CD4-positive, alpha-beta T cell treated with Interleukin-6 at 100 ng/mL for 8 hours (primary cell): ENCODE measurements at regions not wholly inside any gene's neighbourhood (a gene's known extent, or its start where the extent isn't known, plus 50 kb on each side); places are given as distances from the start of the nearest gene placed in this dataset.
"Not testable (repeated sequence)": the region's sequence is repeated elsewhere in the genome, so short reads cannot be mapped to it uniquely, and the experiment has no call there.

Source experiments
- DNase-seq: peaks from one replicate; pipeline ENCODE4 v3.0.0-alpha.2; 2020; ENCODE audit warnings: mixed read lengths, low spot score

- no peak for DNase-seq
Observed at GRCh38 chr3:26375843-26376530, 246.6 kb upstream of the LRRC3B start.

GRCh38 chr3:26381411-26381810 lies 241.2 kb upstream of the LRRC3B start:
- DNase-seq: no peak

DNA sequence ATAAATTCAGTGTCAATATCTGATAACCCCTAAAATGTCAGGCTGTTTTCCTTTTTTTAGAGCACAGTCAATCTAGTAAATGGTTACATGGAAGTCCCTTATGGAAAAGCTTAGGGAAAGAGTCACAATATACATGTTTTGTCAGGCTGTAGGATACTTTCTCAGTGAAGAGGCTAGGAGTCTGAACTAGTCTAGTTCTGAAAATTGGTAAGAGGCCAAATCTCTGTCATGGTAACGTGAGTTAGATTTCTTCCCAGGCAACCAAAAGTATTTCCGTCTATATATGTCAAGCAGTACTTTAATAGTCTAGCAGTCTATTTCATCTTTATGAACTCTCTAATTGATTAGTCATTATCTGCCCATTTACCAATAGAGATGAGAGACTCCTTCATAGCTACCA lies 215.9 kb upstream of the LRRC3B start:
- DNase-seq: no peak

DNA sequence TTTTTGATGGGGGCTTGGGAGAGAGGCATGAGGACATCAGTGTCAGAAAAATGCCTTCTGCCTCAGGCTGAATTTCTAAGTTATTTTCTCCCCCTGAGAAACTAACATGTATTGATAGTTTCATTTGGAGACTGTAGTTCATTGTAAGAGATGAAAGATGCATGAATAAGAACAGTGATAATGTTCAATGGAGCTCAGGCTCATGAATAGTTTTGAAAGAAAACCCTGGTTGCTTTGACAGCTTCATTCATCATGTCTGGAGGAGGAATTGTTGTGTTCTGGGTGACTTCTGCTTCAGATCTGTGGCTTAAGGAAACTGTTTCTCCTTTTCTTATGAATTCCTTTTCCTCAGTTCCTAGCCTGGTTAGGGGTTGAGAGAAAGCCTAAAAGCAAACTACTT lies 204.0 kb upstream of the LRRC3B start:
- no peak for DNase-seq

DNA sequence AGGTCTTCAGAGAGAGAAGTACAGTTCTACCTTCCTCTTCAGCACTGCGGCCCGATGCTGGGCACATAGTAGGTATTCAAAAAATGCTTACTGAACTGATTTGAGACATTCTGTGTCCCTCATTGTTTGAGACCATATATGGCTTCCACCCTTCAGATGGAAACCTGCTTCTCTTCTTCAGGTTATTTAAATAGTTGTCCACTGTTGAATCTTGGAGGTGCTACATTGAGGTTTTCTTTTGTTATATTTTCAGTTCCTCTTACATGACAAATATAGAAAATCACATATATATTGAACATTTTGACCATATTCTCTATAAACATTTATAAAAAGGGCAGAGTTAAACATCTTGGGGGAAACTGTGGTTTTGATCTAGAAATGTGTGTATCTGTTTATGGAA lies 200.2 kb upstream of the LRRC3B start:
- no peak for DNase-seq

DNA sequence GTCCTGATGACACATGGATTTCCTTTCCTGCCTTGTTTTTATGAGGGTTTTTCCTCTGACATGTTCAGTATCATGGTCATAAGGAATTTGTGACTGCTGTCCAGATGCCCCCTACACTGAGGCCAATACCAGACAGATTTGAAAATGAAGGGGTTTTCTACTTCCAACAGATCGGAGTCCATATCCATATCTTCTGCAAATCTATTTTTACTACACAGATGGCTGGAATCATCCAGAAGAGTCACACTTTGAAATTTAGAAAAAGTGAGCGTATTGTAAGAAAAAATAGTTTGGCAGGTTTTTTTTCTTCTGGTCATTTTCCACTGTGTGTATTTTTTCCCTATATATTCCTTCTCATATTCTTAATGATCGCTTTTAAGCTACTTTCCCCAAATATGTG lies 197.5 kb upstream of the LRRC3B start:
- DNase-seq: no peak

- no peak for DNase-seq
Observed at GRCh38 chr3:26428992-26429391, 193.6 kb upstream of the LRRC3B start.

GRCh38 chr3:26437678-26438077 lies 184.9 kb upstream of the LRRC3B start:
- DNase-seq: no peak

DNA sequence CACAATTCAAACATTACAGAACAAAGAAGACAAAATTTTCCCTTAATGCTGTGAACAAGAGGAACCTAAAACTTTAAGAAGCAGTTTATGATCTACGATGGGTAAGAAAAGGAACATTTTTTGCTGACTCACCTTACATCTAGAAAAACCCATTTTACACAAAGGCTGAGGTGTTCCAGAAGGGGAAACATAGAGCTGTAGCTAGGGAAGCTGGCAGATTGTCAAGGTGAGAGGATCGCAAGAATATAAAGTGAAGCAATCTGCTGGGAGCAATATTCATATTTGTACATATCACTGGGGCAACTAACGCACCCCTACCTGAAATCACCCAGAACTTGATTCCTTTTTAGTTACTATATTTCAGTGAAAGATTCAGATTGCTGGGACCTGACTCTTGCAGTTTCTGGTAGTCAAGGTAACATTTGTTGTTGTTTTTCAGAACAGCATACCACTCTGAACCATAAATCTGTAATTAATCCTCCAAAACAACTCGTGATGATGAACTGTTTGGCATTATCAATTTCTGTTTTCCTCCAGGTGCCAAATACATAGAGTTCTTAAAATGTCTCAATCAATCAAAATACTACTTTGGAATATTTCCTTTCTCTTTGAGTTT lies 184.1 kb upstream of the LRRC3B start:
- no peak for DNase-seq

DNA sequence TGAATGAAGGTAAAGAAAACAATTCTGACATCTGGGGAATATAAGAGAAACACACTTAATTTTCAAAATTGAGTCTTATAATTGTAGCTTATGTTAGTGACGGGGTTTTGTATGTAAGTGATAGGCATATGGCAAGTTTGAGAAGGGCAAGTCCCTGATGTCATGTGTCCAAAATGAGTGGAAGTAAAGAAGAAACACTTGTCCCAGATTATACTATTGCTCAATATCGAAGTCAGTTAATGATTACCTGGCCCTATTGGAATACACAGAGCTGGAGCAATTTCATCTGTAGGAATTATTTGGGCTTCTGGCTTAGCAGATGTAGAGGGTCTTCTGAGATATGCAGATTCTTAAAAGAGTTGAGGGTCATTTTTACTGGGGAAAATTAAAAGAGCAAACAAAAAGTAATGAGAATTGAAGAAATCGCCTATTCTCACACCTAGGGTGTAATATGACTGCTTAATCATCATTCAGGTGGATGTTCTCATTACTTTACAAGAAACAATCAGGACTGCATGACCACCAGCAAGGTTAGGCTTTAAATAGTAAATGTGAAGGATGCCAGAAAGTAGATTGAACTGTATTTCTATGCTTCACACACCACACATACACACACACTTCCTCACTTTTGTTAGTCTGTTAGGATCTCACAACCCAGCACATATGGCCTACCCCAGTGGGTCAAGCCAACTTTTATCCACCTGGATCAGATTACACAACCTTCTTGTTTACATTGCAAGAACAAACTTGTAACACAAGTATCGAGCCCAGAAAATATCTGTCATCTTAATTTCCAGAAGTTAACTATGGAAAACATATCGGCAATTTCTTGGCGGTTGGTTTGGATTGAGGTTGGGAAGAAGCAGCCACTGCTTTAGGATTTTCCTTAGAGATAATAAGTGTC lies 183.3 kb upstream of the LRRC3B start:
- no peak for DNase-seq

GRCh38 chr3:26449996-26450395 lies 172.6 kb upstream of the LRRC3B start:
- DNase-seq: no peak

DNA sequence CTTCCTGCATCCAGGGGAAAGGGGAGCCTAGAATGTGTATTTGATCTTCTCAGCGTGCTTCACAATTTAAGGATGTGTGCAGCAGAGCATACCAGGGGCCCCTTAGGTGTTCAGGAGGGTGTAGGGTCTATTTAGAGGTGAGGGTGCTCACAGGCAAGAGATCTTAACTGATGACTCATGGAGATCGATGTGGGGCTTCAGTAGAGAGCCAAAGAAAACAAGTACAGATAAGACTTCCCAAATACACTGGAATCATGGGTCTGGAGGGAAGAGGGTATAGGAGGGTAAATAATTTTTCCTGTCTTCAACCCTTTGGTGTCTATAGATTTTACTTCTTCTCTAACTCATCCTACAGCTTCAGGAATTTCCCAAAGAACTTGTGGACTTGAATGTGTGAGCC lies 170.2 kb upstream of the LRRC3B start:
- no peak for DNase-seq

- DNase-seq: no peak
Observed at GRCh38 chr3:26460985-26461384, 161.6 kb upstream of the LRRC3B start.

DNA sequence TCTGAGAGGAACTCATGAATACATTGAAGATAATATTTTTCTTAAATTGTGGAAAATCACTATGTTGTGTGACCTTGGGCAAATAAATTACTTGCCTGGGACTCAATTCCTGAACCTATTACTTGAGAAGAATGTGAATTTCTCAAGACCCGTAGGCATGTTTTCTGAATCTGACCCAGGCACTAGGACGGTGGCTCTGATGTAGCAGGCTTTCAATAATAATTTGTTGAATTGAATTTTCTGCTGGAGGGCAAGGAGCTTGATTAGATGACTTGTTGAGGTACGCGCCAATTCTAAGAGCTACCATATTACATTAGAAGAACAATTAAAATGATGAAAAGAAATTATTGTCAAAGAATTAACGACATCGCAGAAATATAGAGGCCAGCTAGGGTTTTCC lies 150.2 kb upstream of the LRRC3B start:
- no peak for DNase-seq

DNA sequence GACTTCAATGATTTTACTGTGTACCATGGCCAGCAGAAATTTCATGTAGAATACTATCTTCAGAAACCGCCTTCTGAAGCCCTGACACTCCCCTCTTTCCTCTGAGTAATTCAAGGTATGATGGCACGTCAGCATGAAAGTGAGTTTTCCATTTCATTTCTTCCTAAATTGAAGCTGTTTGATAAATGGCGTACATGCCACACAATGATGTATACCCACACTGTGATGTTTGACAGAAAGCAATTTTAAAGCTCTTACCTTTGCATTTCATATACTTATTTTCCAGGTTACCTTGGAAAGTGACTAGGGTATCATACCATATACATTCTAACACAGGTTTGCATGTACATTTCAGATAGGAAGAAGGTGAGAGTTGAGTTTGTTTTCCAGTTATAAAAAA lies 147.9 kb upstream of the LRRC3B start:
- DNase-seq: no peak

- no peak for DNase-seq
Observed at GRCh38 chr3:26480377-26480776, 142.2 kb upstream of the LRRC3B start.

- DNase-seq: no peak
Observed at GRCh38 chr3:26484140-26484539, 138.4 kb upstream of the LRRC3B start.

DNA sequence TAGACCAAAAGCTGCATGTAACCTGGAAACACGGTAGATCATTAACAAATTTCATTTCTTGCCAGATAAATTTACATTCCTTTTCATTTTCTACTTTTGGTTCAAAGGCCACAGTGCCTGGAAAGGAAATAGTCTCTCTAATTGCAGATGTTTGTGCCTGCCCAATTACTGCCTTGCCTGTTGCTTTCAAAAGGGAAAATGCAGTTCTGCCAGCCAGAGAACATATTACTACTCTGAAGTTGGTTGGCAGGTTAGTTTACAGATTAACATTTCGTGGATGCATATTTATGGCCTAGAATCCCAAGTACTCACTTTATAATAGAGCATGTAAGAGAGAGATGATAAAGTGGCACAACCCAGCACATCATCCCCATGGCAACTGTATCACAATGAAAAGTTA lies 124.3 kb upstream of the LRRC3B start:
- DNase-seq: no peak

GRCh38 chr3:26505399-26505798 lies 117.2 kb upstream of the LRRC3B start:
- DNase-seq: no peak

GRCh38 chr3:26514445-26515029 lies 108.0 kb upstream of the LRRC3B start:
- not testable (repeated sequence) for DNase-seq

- DNase-seq: no peak
Observed at GRCh38 chr3:26515351-26515750, 107.2 kb upstream of the LRRC3B start.

DNA sequence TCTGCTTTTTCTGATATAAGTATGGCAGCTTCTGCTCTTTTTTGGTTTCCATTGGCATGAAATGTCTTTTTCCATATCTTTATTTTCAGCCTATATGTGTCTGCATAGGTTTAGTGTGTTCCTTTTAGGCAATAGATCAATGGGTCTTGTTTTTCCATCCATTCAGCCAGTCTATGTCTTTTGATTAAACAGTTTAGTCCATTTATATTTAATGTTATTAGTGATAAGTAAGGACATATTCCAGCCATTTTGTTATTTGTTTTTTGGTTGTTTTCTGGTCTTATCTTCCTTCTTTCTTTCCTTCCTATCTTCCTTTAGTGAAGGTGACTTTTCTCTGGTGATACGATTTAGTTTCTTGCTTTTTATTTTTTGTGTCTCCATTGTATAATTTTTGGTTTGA lies 101.3 kb upstream of the LRRC3B start:
- no peak for DNase-seq

- DNase-seq: no peak
Observed at GRCh38 chr3:26522919-26523318, 99.7 kb upstream of the LRRC3B start.
